HG03045 (cell line): ENCODE measurements at regions not wholly inside any gene's neighbourhood (a gene's known extent, or its start where the extent isn't known, plus 50 kb on each side); places are given as distances from the start of the nearest gene placed in this dataset.
"Not testable (repeated sequence)": the region's sequence is repeated elsewhere in the genome, so short reads cannot be mapped to it uniquely, and the experiment has no call there.

Source experiments
- ATAC-seq: cut with Tn5 transposase; IDR thresholded peaks from one replicate; pipeline ENCODE4 v1.9.1; 2021; ENCODE audit warnings: mild to moderate bottlenecking, moderate library complexity; ENCODE audit not compliant: unreplicated experiment

DNA sequence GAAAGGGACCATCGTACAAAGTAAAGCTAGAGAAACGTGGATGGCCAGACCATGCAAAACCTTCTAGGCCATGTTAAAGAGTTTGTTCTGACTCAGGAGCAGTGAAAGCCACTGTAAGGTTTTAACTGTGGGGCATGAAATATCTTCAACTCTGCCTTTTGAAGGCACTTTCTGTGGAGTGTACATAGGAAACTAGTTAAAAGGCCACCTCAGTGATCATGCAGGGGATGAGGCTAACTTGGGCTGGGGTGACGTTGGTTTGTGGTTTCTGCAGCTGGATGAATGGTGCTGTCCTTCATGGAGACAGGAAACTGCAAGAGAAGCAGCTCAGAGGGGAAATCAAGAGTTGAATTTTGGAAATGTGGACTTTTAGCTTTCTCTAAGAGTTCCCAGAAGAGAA is 190.7 kb downstream of the CDCA7 start:
- ATAC-seq, result no peak

DNA sequence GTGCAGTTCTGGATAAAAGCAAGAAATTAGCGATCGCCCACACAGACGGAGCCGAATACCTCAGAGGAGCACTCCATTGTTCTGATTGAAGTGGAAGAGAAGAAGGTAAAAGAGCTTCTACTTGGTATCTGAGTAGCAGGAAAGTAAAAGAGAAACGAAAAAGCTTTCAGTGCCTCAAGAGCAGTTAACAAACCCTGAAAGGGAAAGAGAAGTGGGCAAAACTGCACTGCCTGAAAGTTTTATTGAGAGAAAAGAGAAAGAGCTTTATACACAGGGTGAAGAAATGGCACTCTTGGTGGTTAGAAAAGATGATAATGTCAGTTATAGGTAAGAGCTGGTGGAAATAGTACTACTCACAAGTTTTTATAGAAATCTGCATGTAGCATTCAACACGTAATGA is 192.8 kb downstream of the CDCA7 start:
- no peak for ATAC-seq

DNA sequence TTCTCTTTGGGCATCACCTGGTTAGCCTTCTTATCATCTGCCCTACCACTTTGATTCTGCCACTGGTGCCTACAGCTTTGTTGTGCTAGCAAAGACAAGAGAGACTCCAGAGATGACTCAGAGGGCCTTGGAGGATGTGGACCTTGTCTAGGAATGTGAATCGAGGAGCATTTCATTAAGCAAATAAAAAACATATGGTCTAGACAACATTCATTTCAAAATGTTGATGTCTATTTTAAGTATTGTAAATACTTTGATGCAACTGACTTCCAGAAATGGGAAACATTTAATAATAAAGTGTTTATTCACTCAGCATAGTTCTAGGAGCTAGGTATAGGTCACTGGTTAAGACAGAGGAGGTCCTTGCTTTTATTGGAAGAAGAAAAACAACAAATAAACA is 195.5 kb downstream of the CDCA7 start:
- no peak for ATAC-seq

DNA sequence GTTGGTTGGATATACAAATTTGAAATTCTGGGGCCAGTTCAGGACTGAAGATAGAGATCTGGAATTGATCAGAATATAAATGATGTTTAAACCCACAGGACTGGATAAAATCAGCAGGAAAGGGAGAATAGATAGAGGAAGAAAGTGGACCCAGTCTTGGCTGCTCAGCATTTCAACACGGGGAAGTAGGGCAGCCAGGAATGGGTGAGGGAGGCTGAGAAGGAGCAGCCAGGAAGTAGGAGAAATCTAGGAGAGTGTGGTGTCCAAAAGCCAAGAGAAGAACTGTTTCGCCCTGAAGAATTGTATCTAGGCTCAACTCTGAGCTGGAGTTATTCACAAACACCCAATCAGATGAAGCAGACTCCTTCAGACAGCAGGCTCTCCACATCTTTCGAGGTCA is 197.9 kb downstream of the CDCA7 start:
- no peak for ATAC-seq

DNA sequence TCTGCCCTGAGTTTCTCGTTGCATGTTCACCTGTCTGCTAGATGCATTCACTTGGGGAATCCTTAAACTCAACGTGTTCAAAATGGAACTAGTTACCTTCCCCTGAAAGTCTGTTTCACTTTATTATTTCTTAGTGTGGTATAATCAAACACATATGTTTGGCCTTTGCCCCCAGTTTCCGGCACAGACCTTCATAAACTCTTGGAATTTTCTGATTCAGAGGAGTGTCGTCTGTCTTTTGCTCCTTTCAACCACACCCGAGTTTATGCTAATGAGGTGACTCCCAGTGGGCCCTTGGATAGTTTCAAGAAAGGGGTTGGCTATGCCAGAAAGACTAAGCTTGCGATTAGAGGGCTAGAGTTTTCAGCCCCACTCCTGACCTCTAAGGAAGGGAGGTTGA is 198.9 kb downstream of the CDCA7 start:
- ATAC-seq, result no peak

DNA sequence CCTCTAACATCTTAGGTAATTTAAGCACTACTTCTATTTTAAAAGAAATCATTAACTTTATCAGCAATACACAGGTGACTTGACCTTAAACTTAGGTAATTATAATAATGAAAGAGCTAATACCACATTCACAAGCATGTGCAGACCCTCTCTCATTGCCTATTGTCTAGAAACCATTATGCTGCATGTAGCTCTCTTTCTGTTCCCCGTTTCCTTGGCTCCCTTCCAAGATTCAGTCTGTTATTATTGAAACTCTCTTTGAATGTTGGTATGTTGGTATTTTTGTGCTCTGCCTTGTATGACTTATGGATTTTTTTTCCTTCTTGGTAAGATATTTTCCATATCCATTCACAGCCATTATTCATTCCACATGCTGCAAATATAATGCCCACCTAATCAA is 201.2 kb downstream of the CDCA7 start:
- no peak for ATAC-seq

DNA sequence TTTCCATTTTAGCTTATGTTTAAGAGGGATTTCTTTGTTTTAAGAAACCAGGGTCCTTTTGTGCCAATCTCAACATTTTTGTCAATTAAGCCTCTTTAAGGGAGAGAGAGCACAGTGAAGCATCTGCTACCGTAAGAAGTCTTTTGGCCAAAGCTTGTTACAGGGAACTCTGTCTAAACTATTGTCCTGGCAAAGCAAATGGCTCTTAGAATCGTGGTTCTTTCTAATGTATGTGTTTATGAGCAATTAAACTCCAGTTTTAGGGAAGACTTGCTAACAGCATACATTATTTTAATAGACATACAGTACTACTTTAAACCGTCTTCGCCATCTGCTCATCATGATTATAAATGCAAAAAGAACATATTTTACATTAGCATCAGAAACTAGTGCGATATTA is 202.1 kb downstream of the CDCA7 start:
- ATAC-seq, result no peak

DNA sequence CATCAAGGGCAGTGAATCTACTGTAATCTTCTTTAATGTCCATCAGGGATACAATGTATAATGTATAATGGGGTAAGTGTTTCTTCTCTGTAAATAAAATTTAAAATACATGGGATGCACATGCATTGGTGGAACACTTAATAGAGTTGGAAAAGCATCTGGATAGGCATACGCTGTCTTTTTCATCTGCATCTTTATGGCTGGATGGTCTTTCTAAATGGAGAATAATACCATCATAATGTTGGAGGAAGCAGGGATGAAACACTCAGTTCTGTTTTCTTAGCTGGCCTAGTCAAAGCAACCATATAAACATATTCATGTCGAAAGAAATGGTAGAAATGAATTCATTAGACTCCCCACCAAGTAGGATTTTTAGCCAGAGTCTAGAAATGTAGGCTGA is 202.8 kb downstream of the CDCA7 start:
- ATAC-seq, result no peak

DNA sequence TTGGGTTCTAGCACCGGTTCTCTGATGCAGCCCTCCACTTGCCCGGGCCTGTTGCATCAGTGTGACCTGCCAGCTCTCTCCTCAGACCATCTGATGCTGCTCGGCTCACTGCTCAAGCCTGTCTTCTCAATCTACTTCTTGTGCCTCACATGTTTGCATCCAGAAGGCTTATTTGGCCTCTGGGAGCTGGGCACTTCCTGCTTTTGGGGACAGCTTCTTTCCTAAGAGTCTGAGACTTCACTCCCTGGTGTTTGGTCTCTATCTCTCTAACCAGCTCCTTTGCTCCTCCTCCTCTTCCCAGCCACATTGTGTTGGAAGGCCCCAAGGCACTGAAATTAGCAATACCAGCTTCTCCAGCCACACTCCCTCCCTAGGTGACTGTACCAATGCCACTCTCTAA is 212.8 kb downstream of the CDCA7 start:
- ATAC-seq, result no peak

DNA sequence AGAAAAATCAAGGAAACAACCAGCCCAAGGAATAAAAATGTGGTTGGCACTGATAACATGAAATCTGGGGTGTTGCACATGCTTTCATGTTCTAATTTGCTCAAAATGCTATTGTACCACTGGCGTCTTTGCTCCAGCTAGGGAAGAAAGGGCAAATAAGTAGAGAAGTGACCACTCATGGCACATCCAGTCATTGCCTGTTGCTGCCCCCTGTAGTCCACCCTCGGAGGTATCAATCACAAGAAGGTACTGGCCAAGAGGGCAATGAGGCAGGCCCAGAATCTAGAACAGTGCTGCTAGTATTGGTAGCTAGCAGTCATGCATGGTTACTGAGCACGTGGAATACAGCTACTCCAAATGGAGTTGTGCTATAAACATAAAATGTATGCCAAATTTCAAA is 213.4 kb downstream of the CDCA7 start:
- no peak for ATAC-seq

DNA sequence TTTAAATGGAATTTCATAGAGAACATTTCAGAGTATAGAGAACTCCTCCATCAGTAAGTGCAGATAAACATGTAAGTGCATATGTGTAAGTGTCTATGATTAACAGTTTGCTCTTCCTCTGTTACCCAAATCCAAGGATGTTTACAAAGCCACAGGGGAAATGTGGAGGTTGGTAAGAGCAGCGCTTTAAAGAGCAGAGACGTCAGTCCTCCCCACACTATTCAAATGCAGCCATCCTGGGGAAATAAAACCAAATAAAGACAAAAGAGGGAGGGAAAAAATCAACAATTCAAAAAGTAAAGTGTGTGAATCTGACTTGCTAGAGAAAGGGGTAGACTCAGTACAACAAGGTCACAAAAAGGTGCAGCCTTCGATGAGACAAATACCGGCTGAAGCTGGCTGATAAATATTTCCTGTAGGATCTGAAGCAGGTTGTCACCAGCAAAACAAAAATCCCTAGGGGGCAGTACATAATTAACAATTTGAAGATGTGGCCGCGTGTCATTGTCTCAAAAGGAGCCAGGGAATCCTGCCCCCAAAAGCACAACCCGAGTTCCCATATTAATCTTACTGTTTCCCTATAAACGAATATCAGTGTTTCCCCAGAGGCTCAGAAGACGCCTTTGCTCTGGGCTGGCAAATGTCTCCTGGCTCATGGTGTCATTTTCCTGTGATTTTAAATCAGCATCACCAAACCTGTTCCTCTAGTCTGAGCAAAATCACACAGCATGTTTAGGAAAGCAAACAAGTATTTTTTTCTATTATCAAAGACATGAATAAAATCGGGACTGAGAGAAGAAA is 216.5 kb downstream of the CDCA7 start:
- ATAC-seq, result no peak

DNA sequence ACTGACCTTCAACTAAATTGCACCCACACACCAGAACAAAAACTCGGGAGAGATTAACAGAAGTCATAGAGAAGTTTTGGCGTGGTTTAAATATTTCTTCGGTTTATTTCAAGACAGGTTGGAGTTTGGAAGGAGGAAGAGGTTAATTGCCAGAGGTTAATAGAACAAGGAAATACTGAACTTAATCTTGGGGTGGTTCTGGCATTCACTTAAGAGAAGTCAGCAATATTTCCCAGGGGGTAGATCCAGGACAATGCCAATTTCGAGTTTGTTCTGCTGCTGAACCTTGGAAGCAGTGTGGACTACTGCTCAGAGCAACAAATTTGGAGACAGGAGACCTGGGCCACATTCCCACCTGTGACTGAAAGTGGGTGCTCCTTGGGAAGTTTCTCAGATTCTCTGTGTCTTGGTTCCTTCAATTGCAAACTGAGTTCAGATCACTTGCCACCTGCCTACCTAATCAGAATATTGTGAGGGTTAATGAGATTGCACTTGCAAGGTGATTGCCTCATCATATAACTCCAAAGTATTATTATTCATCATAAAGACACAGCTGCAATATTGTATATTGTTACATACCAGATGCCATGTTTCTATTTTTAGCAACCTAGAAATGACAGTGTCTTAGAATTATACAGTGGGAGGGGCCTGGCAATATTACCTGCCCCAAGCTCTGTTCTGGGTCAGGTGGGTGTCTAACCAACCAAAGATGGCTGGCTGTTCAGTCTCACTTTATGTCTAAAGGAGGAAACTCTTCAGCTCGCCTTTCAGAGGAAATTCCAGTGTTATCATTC is 217.4 kb downstream of the CDCA7 start:
- ATAC-seq, result no peak

DNA sequence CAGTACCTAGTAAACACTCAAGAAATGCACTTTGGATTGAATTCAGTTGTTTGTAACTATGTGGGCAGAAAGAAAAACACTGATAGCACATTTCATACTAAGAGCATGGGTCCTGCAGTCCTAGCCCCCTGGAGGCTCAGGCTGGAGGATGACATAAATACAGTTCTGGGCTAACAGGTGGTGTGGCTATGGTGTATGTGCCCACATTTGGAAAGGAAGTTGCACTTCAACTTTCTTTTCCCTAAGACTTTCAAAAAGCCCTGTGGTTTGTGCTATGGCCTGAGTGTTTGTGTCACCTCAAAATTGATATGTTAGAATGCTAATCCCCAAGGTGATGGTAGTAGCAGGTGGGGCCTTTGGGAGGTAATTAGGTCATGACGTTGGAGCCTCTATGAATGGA is 218.2 kb downstream of the CDCA7 start:
- ATAC-seq, result no peak

DNA sequence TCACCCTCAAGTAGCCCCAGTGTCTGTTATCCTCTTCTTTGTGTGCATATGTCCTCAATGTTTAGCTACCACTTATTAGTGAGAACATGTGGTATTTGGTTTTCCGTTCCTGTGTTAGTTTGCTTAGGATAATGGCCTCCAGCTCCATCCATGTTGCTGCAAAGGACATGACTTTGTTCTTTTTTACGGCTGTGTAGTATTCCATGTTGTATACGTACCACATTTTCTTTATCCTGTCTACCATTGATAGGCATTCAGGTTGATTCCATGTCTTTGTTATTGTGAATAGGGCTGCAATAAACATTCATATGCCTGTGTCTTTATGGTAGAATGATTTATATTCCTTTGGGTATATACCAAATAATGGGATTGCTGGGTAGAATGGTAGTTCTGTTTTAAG is 219.1 kb downstream of the CDCA7 start:
- ATAC-seq, result not testable (repeated sequence)

DNA sequence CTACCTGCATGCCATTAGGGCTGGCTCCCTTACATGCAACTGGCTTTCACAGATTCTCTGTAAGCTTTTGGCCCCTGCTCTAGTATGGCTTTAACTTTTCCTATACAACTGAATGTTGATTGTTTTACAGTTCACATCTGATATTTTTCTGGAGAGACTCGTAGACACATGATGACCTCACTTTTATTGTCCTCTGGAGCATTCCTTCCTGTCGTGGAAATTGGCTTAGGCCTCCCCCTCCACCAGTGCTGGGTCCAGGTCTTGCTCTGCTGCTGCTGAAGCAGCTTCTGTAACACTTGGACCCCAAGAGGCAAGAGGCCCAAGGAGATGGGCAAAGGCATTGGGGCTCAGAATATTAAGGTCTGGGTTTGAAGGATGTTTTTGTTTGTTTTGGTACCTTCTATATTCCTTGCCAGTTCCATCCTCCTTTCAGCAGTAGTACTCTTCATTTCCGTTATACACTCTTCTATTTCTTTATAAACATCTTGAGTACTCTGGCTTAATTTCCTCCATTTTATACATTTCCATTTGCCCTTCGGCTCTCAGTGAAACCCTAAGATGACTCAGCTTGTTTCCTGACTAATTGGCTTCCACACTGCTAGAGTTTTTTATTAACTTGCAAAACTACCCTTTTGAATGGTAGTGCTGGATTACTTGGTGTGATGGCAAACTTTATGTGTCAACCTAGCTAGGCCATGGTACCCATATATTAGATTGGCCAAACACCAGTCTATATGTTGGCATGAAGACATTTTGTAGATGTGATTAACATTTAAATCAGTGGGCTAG is 219.8 kb downstream of the CDCA7 start:
- no peak for ATAC-seq

DNA sequence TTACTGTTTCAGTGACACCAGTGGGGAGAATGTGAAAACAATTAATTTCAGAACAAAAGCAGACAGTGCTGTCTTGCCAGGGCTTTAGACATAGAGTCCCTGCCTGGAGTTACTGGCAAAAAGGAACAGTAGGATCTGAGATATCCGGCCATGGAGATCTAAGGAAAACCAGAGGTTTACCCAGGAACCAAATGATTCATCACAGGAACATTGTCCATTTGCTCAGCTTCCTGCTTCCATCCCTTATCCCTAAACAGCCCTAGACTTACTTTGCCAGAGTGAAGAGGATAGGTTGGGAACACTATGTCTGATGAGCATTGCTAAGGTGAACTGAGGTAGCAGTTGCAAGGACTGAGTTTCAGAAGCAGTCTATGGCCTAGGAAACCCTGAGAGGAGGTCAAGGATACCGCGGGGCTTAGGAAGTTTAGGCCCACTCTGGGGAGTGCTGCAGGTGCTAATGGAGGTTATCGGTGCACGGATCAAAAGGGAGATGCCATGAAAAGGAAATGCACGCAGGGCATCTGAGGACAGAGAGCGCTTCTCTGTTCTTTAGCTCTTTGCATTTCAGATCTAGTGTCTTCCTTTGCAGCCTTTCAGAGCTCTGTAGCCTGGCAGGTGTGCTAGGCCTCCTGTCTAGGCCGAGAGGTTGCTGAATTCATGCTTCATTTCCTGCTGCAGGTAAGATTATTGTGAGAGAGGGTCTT is 223.9 kb downstream of the CDCA7 start:
- no peak for ATAC-seq

DNA sequence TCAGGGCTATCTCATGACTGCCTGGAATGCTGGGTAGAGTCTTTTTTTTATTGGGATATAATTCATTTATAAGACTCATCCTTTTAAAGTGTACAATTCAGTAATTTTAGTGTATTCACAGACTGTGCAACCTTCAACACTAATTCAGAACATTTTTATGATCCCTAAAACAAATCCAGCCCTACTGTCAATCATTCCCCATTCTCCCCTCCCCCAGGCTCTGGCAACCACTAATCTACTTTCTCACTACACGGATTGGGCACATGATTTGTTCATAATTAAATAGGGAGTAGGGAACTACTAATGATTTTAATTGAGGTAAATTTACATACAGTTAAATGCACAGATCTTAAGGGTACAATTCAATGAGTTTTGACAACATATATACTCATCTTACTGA is 225.7 kb downstream of the CDCA7 start:
- no peak for ATAC-seq

DNA sequence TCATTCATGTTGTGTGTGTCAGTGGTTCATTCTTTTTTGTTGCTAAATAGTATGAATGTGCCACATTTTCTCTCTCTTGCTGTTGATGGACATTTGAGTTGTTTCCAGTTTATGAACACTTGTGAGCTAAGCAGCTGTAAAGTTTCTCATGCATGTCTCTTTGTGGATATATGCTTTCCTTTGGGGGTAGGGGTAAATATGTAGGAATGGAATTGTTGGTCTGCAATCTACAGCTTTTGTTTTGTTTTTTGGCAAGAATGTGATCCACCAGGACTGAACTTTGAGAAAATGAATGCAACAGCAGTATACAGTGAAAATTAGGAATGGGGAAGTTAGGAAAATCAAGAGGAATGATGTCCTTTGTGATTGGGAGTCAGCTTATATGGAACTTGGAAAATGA is 226.3 kb downstream of the CDCA7 start:
- no peak for ATAC-seq

DNA sequence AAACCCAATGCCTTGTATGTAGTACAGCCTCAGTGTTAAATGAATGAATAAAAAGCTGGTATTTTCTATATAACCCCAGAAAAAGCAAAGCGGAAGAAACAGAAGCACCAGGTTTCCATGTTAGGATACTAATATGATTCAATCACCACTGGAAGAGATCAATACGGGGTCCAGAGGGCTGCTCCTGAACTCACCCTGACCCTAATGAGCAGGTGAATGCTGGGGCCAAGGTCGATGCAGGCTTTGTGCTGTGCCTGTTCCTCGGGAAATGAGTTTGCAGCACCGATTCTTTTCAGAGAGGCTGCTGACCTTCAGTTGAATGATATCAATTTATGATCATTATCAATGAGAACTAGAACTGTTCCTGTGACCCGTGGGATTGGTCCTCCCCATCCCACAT is 228.5 kb downstream of the CDCA7 start:
- no peak for ATAC-seq

DNA sequence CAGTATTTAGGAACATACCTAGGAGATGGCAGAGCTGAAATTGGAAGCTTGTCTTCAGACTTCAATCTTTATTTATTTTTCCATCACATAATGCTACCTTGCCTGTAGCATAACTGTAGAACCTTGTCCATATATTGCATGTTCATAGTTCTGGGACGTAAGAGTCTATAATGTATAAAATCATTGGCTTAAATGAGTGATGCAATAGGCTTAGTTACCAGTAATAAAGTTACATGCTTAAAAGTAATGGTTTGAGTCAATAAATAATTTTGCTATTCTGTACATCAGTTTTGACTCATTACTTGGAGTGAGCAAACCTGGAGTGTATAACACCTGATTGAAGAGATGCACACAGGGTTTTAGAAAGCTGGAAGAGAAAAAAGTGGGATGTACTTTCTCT is 229.3 kb downstream of the CDCA7 start:
- no peak for ATAC-seq
